ENCODE measurements at regions not wholly inside any gene's neighbourhood (a gene's known extent, or its start where the extent isn't known, plus 50 kb on each side); places are given as distances from the start of the nearest gene placed in this dataset.

- H3K27ac ChIP-seq: no peak overlapping the region
- no peak for ATAC-seq (ENCODE audit: insufficient number of reproducible peaks, low FRiP score, low read depth)
- H3K9me3 ChIP-seq: no peaks in the 10 kb centered on the region
- H3K4me1 ChIP-seq (ENCODE audit: control insufficient read depth in 1 of 2, low read depth in 2 of 2): no peaks in the 10 kb centered on the region
- no peaks in the 10 kb centered on the region for H3K27me3 ChIP-seq (replicated peaks; ENCODE audit: insufficient read depth)
- no peak for TF ChIP-seq CTCF (IDR thresholded peaks at IDR 0.05)
- no peak overlapping the region for H3K4me3 ChIP-seq
- H3K36me3 ChIP-seq: no peaks in the 10 kb centered on the region
- no peak for DNase-seq (ENCODE audit: low spot score)
Measured at GRCh38 chr6:168194732-168195567, 115.9 kb upstream of the FRMD1 start.

- Histone ChIP-seq H3K9me3 (no peaks in the 10 kb centered on the region), H3K4me1 (ENCODE audit: control insufficient read depth in 1 of 2, low read depth in 2 of 2) (no peaks in the 10 kb centered on the region), H3K27ac (no peak overlapping the region), H3K27me3 (replicated peaks; ENCODE audit: insufficient read depth) (no peaks in the 10 kb centered on the region), H3K4me3 (no peak overlapping the region), H3K36me3 (no peaks in the 10 kb centered on the region)
- ATAC-seq (ENCODE audit: insufficient number of reproducible peaks, low FRiP score, low read depth) (no peak), DNase-seq (ENCODE audit: low spot score) (no peak)
- TF ChIP-seq CTCF (IDR thresholded peaks at IDR 0.05): no peak
Measured at GRCh38 chr6:168193816-168194721, 115.1 kb upstream of the FRMD1 start.

GRCh38 chr6:168192901-168193815, 114.1 kb upstream of the FRMD1 start:
- no peaks in the 10 kb centered on the region for H3K9me3 ChIP-seq
- no peak overlapping the region for H3K27ac ChIP-seq
- H3K36me3 ChIP-seq: no peaks in the 10 kb centered on the region
- H3K4me1 ChIP-seq (ENCODE audit: control insufficient read depth in 1 of 2, low read depth in 2 of 2): no peaks in the 10 kb centered on the region
- TF ChIP-seq CTCF (IDR thresholded peaks at IDR 0.05): no peak
- H3K4me3 ChIP-seq: no peak overlapping the region
- H3K27me3 ChIP-seq (replicated peaks; ENCODE audit: insufficient read depth): no peaks in the 10 kb centered on the region
- DNase-seq (ENCODE audit: low spot score): no peak
- no peak for ATAC-seq (ENCODE audit: insufficient number of reproducible peaks, low FRiP score, low read depth)

GRCh38 chr6:168192195-168192900, 113.3 kb upstream of the FRMD1 start:
- no peak for TF ChIP-seq CTCF (IDR thresholded peaks at IDR 0.05)
- Histone ChIP-seq H3K4me3 (no peak overlapping the region), H3K9me3 (no peaks in the 10 kb centered on the region), H3K4me1 (ENCODE audit: control insufficient read depth in 1 of 2, low read depth in 2 of 2) (no peaks in the 10 kb centered on the region), H3K27ac (no peak overlapping the region), H3K27me3 (replicated peaks; ENCODE audit: insufficient read depth) (no peaks in the 10 kb centered on the region), H3K36me3 (no peaks in the 10 kb centered on the region)
- ATAC-seq (ENCODE audit: insufficient number of reproducible peaks, low FRiP score, low read depth) (no peak), DNase-seq (ENCODE audit: low spot score) (no peak)
